ENCODE measurements at regions not wholly inside any gene's neighbourhood (a gene's known extent, or its start where the extent isn't known, plus 50 kb on each side); places are given as distances from the start of the nearest gene placed in this dataset.

- DNase-seq (no peak), ATAC-seq (no peak)
- no peak overlapping the region for H3K27ac Mint-ChIP-seq
- no peaks in the 10 kb centered on the region for H3K4me1 Mint-ChIP-seq
- H3K9me3 ChIP-seq (ENCODE audit: control insufficient read depth, low read length, poor library complexity, severe bottlenecking) = no peaks in the 10 kb centered on the region
- peaks cover 42% of the 10 kb centered on the region for H3K27me3 Mint-ChIP-seq
- H3K36me3 Mint-ChIP-seq (ENCODE audit: low read depth) = peaks cover 2% of the 10 kb centered on the region
- H3K4me3 Mint-ChIP-seq = no peak overlapping the region
These were observed 175.0 kb downstream of the MACROH2A1 start for GRCh38 chr5:135223891-135224625.

DNA sequence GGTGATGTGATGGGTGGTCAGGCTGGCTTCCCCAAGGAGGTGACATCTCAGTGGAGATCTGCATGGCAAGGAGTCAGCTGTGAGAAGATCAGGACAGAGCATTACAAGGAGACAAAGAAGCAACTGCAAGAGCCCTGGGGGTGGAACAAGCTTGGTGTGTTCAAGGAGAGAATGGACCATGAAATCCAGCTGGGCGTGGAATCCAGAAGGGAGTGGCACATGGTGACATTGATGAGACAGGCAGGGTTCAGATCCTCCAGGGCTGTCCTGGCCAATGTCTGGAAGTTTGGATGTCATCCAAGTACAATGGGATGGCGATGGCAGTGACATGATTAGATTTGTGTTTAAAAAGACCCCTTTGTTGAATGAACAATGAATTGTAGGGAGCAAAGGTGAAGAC, 175.6 kb downstream of the MACROH2A1 start:
- H3K4me3 Mint-ChIP-seq = no peak overlapping the region

GRCh38 chr5:135222771-135223170, 176.3 kb downstream of the MACROH2A1 start:
- H3K9me3 ChIP-seq (ENCODE audit: control insufficient read depth, low read length, poor library complexity, severe bottlenecking) = no peaks in the 10 kb centered on the region
- Mint-ChIP-seq H3K4me1 (no peaks in the 10 kb centered on the region), H3K27ac (no peak overlapping the region), H3K27me3 (peaks cover 52% of the 10 kb centered on the region), H3K4me3 (no peak overlapping the region), H3K36me3 (ENCODE audit: low read depth) (peaks cover 2% of the 10 kb centered on the region)
- no peak for DNase-seq
- no peak for ATAC-seq

More for the DNA sequence above, 175.6 kb downstream of the MACROH2A1 start:
- Mint-ChIP-seq H3K36me3 (ENCODE audit: low read depth) (peaks cover 2% of the 10 kb centered on the region), H3K27ac (no peak overlapping the region), H3K4me1 (no peaks in the 10 kb centered on the region), H3K27me3 (peaks cover 47% of the 10 kb centered on the region)
- no peaks in the 10 kb centered on the region for H3K9me3 ChIP-seq (ENCODE audit: control insufficient read depth, low read length, poor library complexity, severe bottlenecking)
- ATAC-seq (no peak), DNase-seq (no peak)

- H3K27ac Mint-ChIP-seq = no peak overlapping the region
- DNase-seq = no peak
- no peaks in the 10 kb centered on the region for H3K4me1 Mint-ChIP-seq
These were observed 176.8 kb downstream of the MACROH2A1 start for GRCh38 chr5:135222171-135222681.

DNA sequence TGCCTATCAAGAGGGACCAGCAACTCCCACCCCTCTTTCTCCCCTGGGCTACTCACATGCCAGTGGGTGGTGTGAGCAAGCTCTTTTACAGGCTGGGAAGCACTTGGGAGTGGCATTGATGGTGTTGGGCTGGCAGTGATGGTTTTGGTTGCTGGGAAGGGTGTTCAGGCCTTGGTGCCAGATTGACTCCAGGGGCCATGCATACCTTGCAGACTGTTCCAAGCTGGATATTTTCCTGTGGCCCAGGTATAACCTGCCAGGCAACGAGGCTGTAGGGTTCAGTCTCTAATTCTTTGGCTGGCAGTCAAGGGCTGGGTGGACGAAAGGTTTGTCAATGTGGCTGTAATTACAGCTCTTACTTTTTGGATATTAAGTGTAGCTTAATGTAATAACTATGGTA, 177.3 kb downstream of the MACROH2A1 start:
- Mint-ChIP-seq H3K4me1 (no peaks in the 10 kb centered on the region), H3K27me3 (peaks cover 50% of the 10 kb centered on the region), H3K27ac (no peak overlapping the region), H3K4me3 (no peak overlapping the region), H3K36me3 (ENCODE audit: low read depth) (peaks cover 2% of the 10 kb centered on the region)
- ATAC-seq (no peak), DNase-seq (no peak)
- no peaks in the 10 kb centered on the region for H3K9me3 ChIP-seq (ENCODE audit: control insufficient read depth, low read length, poor library complexity, severe bottlenecking)

More at GRCh38 chr5:135222171-135222681, 176.8 kb downstream of the MACROH2A1 start:
- H3K9me3 ChIP-seq (ENCODE audit: control insufficient read depth, low read length, poor library complexity, severe bottlenecking) = no peaks in the 10 kb centered on the region
- ATAC-seq = no peak
- H3K27me3 Mint-ChIP-seq = peaks cover 52% of the 10 kb centered on the region
- peaks cover 2% of the 10 kb centered on the region for H3K36me3 Mint-ChIP-seq (ENCODE audit: low read depth)
- H3K4me3 Mint-ChIP-seq = no peak overlapping the region

DNA sequence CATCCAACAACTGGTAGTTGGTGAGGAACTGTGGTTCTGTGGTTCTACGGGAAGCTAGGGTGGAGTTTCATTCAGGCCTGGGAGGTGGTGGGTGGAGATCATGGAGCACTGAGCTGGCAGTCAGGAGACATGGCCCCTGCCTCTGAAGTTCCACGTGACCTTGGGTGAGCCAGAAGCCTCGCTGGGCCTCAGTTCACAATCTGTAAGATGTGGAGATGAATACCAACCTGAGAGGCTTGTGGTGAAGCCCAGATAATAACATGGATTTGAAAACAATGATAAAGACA, 177.9 kb downstream of the MACROH2A1 start:
- H3K36me3 Mint-ChIP-seq (ENCODE audit: low read depth) = peaks cover 2% of the 10 kb centered on the region
- ATAC-seq = no peak
- no peak for DNase-seq
- H3K9me3 ChIP-seq (ENCODE audit: control insufficient read depth, low read length, poor library complexity, severe bottlenecking) = no peaks in the 10 kb centered on the region
- H3K27me3 Mint-ChIP-seq = peaks cover 46% of the 10 kb centered on the region
- no peak overlapping the region for H3K4me3 Mint-ChIP-seq
- no peak overlapping the region for H3K27ac Mint-ChIP-seq
- H3K4me1 Mint-ChIP-seq = no peaks in the 10 kb centered on the region

- H3K4me3 Mint-ChIP-seq = no peak overlapping the region
- ATAC-seq = no peak
- no peak for DNase-seq
- no peaks in the 10 kb centered on the region for H3K9me3 ChIP-seq (ENCODE audit: control insufficient read depth, low read length, poor library complexity, severe bottlenecking)
- peaks cover 2% of the 10 kb centered on the region for H3K36me3 Mint-ChIP-seq (ENCODE audit: low read depth)
- H3K4me1 Mint-ChIP-seq = peaks cover 1% of the 10 kb centered on the region
- peaks cover 48% of the 10 kb centered on the region for H3K27me3 Mint-ChIP-seq
- H3K27ac Mint-ChIP-seq = no peak overlapping the region
These were observed 178.4 kb downstream of the MACROH2A1 start for GRCh38 chr5:135220394-135221186.

- H3K9me3 ChIP-seq (ENCODE audit: control insufficient read depth, low read length, poor library complexity, severe bottlenecking) = no peaks in the 10 kb centered on the region
- Mint-ChIP-seq H3K27ac (no peak overlapping the region), H3K4me3 (no peak overlapping the region), H3K4me1 (peaks cover 4% of the 10 kb centered on the region), H3K27me3 (peaks cover 50% of the 10 kb centered on the region), H3K36me3 (ENCODE audit: low read depth) (peaks cover 2% of the 10 kb centered on the region)
- ATAC-seq = no peak
- no peak for DNase-seq
These were observed 179.2 kb downstream of the MACROH2A1 start for GRCh38 chr5:135219868-135220267.

GRCh38 chr5:135218790-135219568, 180.1 kb downstream of the MACROH2A1 start:
- no peak overlapping the region for H3K4me3 Mint-ChIP-seq
- H3K4me1 Mint-ChIP-seq = peaks cover 4% of the 10 kb centered on the region
- no peak overlapping the region for H3K27ac Mint-ChIP-seq

GRCh38 chr5:135218486-135218755, 180.6 kb downstream of the MACROH2A1 start:
- H3K27me3 Mint-ChIP-seq = peaks cover 42% of the 10 kb centered on the region
- H3K36me3 Mint-ChIP-seq (ENCODE audit: low read depth) = no peaks in the 10 kb centered on the region
- ATAC-seq (no peak), DNase-seq (no peak)
- no peak overlapping the region for H3K27ac Mint-ChIP-seq
- H3K4me3 Mint-ChIP-seq = no peak overlapping the region
- H3K9me3 ChIP-seq (ENCODE audit: control insufficient read depth, low read length, poor library complexity, severe bottlenecking) = no peaks in the 10 kb centered on the region
- peaks cover 4% of the 10 kb centered on the region for H3K4me1 Mint-ChIP-seq

More at GRCh38 chr5:135218790-135219568, 180.1 kb downstream of the MACROH2A1 start:
- peaks cover 44% of the 10 kb centered on the region for H3K27me3 Mint-ChIP-seq
- no peak for ATAC-seq
- no peaks in the 10 kb centered on the region for H3K36me3 Mint-ChIP-seq (ENCODE audit: low read depth)
- DNase-seq = no peak
- no peaks in the 10 kb centered on the region for H3K9me3 ChIP-seq (ENCODE audit: control insufficient read depth, low read length, poor library complexity, severe bottlenecking)

DNA sequence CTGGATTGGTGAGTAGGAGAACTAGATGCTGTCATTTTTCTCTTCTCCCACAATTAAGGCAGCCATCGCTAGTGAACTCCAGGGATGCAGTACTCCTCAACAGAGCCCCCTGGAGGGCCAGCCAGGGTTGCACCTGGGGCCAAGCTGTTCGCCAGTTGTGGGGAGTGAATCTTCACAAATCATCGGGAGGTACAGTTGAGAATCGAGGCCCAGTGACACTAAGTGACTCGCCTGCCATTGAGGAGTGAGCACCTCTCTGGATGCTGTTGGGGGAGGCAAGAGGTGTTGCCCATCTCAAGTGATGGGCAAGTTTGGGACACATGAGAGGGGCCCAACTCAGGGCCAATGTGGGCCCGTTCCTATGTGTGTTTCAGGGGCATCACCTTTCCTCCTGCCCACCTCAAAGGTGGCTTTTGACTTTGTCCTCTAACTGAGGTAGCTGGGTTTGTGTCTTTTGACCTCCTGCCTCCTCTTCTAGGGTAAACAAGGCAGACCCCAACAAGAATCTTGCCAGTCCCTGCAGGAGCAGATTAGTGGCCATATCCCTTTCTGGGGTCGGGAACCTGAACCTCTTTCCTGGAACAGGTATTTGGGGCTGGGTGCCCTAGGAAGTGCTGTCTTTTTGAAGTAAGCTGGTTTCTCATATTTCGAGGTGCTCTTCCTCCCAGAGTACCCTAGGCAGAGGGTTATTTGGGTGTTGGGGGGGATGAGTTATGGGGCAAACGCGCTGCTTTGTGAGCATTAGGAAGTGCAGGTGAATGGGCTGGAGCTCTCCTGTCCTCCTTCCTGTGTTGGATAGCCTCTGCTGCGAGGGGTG, 181.2 kb downstream of the MACROH2A1 start:
- no peak overlapping the region for H3K4me3 Mint-ChIP-seq
- no peaks in the 10 kb centered on the region for H3K36me3 Mint-ChIP-seq (ENCODE audit: low read depth)
- DNase-seq = no peak
- ATAC-seq = no peak
- no peak overlapping the region for H3K27ac Mint-ChIP-seq
- peaks cover 4% of the 10 kb centered on the region for H3K4me1 Mint-ChIP-seq
- H3K9me3 ChIP-seq (ENCODE audit: control insufficient read depth, low read length, poor library complexity, severe bottlenecking) = no peaks in the 10 kb centered on the region
- H3K27me3 Mint-ChIP-seq = peaks cover 42% of the 10 kb centered on the region

- DNase-seq (no peak), ATAC-seq (no peak)
- Mint-ChIP-seq H3K36me3 (ENCODE audit: low read depth) (no peaks in the 10 kb centered on the region), H3K4me3 (no peak overlapping the region), H3K27ac (no peak overlapping the region), H3K27me3 (peaks cover 42% of the 10 kb centered on the region), H3K4me1 (peaks cover 4% of the 10 kb centered on the region)
- no peaks in the 10 kb centered on the region for H3K9me3 ChIP-seq (ENCODE audit: control insufficient read depth, low read length, poor library complexity, severe bottlenecking)
These were observed 182.3 kb downstream of the MACROH2A1 start for GRCh38 chr5:135216471-135217343.
